ENCODE measurements at regions not wholly inside any gene's neighbourhood (a gene's known extent, or its start where the extent isn't known, plus 50 kb on each side); places are given as distances from the start of the nearest gene placed in this dataset.

DNA sequence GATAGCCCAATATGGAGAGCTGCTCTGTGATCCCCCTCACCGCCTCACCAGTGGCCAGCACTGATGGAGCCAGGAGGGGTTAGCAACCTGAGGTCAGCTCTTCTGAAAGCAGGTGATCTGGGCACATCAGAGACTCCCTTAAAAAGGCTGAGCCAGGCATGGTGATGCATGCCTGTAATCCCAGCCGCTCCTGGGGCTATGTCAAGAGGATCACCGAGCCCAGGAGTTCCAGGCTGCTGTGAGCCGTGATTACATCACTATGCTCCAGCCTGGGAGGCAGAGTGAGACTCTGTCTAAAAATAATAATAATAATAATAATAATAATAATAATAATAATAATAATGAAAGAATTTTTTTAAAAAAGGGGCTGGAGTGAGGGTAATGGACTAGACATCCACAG is 66.6 kb upstream of the HRH2 start:
- H3K27ac ChIP-seq (ENCODE audit: low read length) = no peak overlapping the region
- no peaks in the 10 kb centered on the region for H3K27me3 ChIP-seq (replicated peaks in 1 of 2; ENCODE audit: control insufficient read depth in 2 of 2, extremely low read depth in 1 of 2, insufficient read depth in 2 of 2, low read length in 1 of 2)
- Mint-ChIP-seq H3K36me3 (no peaks in the 10 kb centered on the region), H3K27me3 (peaks cover 0 to 4% of the 10 kb centered on the region in 2 donors), H3K9me3 (peaks cover 0 to 10% (median 8%) of the 10 kb centered on the region in 3 donors), H3K27ac (no peak overlapping the region), H3K4me1 (peaks cover 0 to 7% (median 3%) of the 10 kb centered on the region in 3 donors), H3K4me3 (no peak overlapping the region)
- ChIA-PET CTCF (no interaction called here), POLR2A (no interaction called here)
- H3K4me3 ChIP-seq (ENCODE audit: control insufficient read depth in 1 of 2, extremely low read depth in 1 of 2, low read length in 1 of 2) = no peak overlapping the region
- no peaks in the 10 kb centered on the region for H3K9me3 ChIP-seq
- DNase-seq (no peak), ATAC-seq (replicated peaks in 1 of 4) (no peak)
- no peaks in the 10 kb centered on the region for H3K4me1 ChIP-seq (ENCODE audit: control insufficient read depth in 1 of 2, extremely low read depth in 1 of 2, insufficient read depth in 2 of 2, low read length in 2 of 2)
- 90% methylated on average over 2 of the region's 4 CpGs for WGBS (ENCODE audit: insufficient coverage)
- H3K36me3 ChIP-seq (ENCODE audit: control insufficient read depth in 2 of 2, extremely low read depth in 1 of 2, insufficient read depth in 1 of 2, low read length in 1 of 2) = no peaks in the 10 kb centered on the region

DNA sequence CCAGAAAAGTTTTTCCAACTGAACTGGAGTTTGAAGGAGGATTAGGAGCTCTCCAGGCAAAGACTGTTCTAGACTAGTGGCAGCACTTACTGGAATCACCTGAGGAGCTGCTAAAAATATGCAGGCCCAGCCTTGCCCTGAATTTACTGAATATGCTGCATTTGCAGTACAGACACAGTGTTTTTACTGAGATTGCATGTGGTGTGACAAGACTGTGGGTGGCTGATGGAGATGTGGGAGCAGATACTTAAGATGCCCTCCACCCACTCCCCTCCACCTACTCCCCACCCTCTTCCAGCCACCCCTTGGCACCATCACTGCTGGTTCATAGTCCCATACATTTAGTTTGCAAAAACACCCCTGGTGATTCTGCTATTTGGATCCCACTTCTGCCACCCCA is 64.1 kb upstream of the HRH2 start:
- POLR2A ChIA-PET = no interaction called here
- ATAC-seq (replicated peaks in 1 of 4) = no peak
- H3K27me3 ChIP-seq (replicated peaks in 1 of 2; ENCODE audit: control insufficient read depth in 2 of 2, extremely low read depth in 1 of 2, insufficient read depth in 2 of 2, low read length in 1 of 2) = peaks cover 0 to 5% of the 10 kb centered on the region in 2 experiments

DNA sequence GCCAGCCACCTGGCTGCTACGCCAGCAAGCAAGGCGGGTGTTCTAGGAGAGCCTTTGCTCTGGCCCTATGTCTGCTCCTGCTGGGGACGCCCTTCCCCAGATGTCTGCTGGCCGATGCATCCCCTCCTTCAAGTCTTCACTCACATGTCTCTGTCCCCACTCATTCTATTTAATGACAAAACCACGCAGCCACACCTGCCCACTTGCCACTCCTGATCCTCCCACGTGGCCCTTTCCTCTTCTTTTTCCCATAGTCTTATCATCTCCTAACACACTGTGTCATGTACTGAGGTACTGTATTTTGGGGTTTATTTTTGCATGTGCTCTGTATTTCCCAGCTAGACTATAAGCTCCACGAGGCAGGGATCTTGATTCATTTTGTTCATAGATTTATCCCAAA is 62.0 kb upstream of the HRH2 start:
- Histone ChIP-seq H3K4me3 (ENCODE audit: control insufficient read depth in 1 of 2, extremely low read depth in 1 of 2, low read length in 1 of 2) (no peak overlapping the region), H3K36me3 (ENCODE audit: control insufficient read depth in 2 of 2, extremely low read depth in 1 of 2, insufficient read depth in 1 of 2, low read length in 1 of 2) (no peaks in the 10 kb centered on the region), H3K27ac (ENCODE audit: low read length) (no peak overlapping the region), H3K9me3 (no peaks in the 10 kb centered on the region), H3K27me3 (replicated peaks in 1 of 2; ENCODE audit: control insufficient read depth in 2 of 2, extremely low read depth in 1 of 2, insufficient read depth in 2 of 2, low read length in 1 of 2) (peaks cover 0 to 5% of the 10 kb centered on the region in 2 experiments), H3K4me1 (ENCODE audit: control insufficient read depth in 1 of 2, extremely low read depth in 1 of 2, insufficient read depth in 2 of 2, low read length in 2 of 2) (no peaks in the 10 kb centered on the region)
- Mint-ChIP-seq H3K4me1 (no peaks in the 10 kb centered on the region), H3K9me3 (peaks cover 0 to 6% (median 5%) of the 10 kb centered on the region in 3 donors), H3K4me3 (no peak overlapping the region), H3K27ac (no peak overlapping the region), H3K27me3 (peaks cover 0 to 11% of the 10 kb centered on the region in 2 donors), H3K36me3 (no peaks in the 10 kb centered on the region)
- no peak for DNase-seq
- ChIA-PET CTCF (interaction anchor here in 1 of 2 donors (0.6 kb wide), 1 partner anchor 10 kb away, joined by 4 read pairs; no protein-coding TSS in a partner anchor), POLR2A (no interaction called here)
- 83% methylated on average over 4 of the region's 7 CpGs for WGBS (ENCODE audit: insufficient coverage)
- no peak for ATAC-seq (replicated peaks in 1 of 4)

More for the DNA sequence above, 64.1 kb upstream of the HRH2 start:
- Mint-ChIP-seq H3K4me1 (peaks cover 0 to 7% (median 3%) of the 10 kb centered on the region in 3 donors), H3K9me3 (peaks cover 0 to 6% (median 5%) of the 10 kb centered on the region in 3 donors), H3K27ac (no peak overlapping the region), H3K27me3 (peaks cover 0 to 10% of the 10 kb centered on the region in 2 donors), H3K36me3 (no peaks in the 10 kb centered on the region), H3K4me3 (no peak overlapping the region)
- Histone ChIP-seq H3K4me3 (ENCODE audit: control insufficient read depth in 1 of 2, extremely low read depth in 1 of 2, low read length in 1 of 2) (no peak overlapping the region), H3K27ac (ENCODE audit: low read length) (no peak overlapping the region), H3K36me3 (ENCODE audit: control insufficient read depth in 2 of 2, extremely low read depth in 1 of 2, insufficient read depth in 1 of 2, low read length in 1 of 2) (no peaks in the 10 kb centered on the region), H3K9me3 (no peaks in the 10 kb centered on the region), H3K4me1 (ENCODE audit: control insufficient read depth in 1 of 2, extremely low read depth in 1 of 2, insufficient read depth in 2 of 2, low read length in 2 of 2) (no peaks in the 10 kb centered on the region)
- CTCF ChIA-PET = no interaction called here
- no peak for DNase-seq

DNA sequence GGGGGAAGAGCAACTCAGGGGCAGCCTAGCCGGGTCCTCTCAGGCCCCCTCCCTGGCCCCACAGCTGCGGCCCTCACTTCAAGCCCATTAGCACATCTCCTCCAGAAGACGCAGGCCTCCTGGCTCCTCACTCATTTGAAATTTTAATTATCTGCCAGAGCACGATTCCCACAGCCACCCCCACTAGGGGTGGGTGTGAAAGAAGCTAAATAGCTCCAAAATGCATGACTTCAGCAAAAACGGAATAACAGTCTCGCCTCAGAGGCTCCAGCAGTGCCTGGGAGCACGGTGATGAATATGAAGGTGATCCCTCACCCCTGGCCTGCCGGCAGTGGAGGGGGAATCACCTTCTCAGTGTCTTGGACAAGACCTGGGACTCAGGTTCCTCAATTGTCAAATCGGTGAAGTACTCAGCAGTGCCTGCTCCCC is 61.1 kb upstream of the HRH2 start:
- CTCF ChIA-PET = interaction anchor here in 1 of 2 donors (0.6 kb wide), 1 partner anchor 898 kb away, joined by 3 read pairs; no protein-coding TSS in a partner anchor
- ATAC-seq (replicated peaks in 1 of 4) = no peak
- peaks cover 0 to 11% of the 10 kb centered on the region in 2 donors for H3K27me3 Mint-ChIP-seq

DNA sequence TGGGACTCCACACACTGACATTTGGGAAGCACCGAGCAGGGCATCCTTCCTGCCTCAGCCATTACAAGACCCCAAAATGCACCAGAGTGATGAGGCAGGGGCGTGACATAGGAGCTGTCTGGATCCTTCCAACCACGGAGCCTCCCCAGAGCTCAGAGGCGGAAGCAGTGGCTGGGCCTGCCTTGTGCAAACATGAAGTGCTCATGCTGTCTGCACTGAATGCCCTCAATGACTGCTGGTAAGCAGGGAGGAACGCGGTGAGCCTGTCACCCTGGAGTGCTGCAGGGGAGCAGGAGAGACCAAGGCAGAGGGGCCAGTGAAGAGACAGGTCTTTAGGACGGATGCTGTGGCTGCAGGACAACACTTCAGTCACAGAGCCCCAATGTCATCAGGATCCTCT is 60.2 kb upstream of the HRH2 start:
- no peak overlapping the region for H3K4me3 Mint-ChIP-seq
- peaks cover 0 to 6% (median 5%) of the 10 kb centered on the region in 3 donors for H3K9me3 Mint-ChIP-seq
- Histone ChIP-seq H3K27me3 (replicated peaks in 1 of 2; ENCODE audit: control insufficient read depth in 2 of 2, extremely low read depth in 1 of 2, insufficient read depth in 2 of 2, low read length in 1 of 2) (peaks cover 0 to 5% of the 10 kb centered on the region in 2 experiments), H3K27ac (ENCODE audit: low read length) (no peak overlapping the region), H3K36me3 (ENCODE audit: control insufficient read depth in 2 of 2, extremely low read depth in 1 of 2, insufficient read depth in 1 of 2, low read length in 1 of 2) (no peaks in the 10 kb centered on the region), H3K9me3 (no peaks in the 10 kb centered on the region), H3K4me3 (ENCODE audit: control insufficient read depth in 1 of 2, extremely low read depth in 1 of 2, low read length in 1 of 2) (no peak overlapping the region), H3K4me1 (ENCODE audit: control insufficient read depth in 1 of 2, extremely low read depth in 1 of 2, insufficient read depth in 2 of 2, low read length in 2 of 2) (no peaks in the 10 kb centered on the region)
- CTCF ChIA-PET = no interaction called here
- WGBS (ENCODE audit: insufficient coverage) = 79% methylated on average over 6 of the region's 7 CpGs
- H3K4me1 Mint-ChIP-seq = no peaks in the 10 kb centered on the region
- no peak for ATAC-seq (replicated peaks in 1 of 4)
- H3K27me3 Mint-ChIP-seq = peaks cover 0 to 13% of the 10 kb centered on the region in 2 donors
- no peaks in the 10 kb centered on the region for H3K36me3 Mint-ChIP-seq
- POLR2A ChIA-PET = no interaction called here
- no peak overlapping the region for H3K27ac Mint-ChIP-seq
- DNase-seq = no peak

More for the DNA sequence above, 61.1 kb upstream of the HRH2 start:
- DNase-seq = no peak
- Mint-ChIP-seq H3K4me3 (no peak overlapping the region), H3K9me3 (peaks cover 0 to 6% (median 5%) of the 10 kb centered on the region in 3 donors), H3K27ac (no peak overlapping the region), H3K4me1 (no peaks in the 10 kb centered on the region), H3K36me3 (no peaks in the 10 kb centered on the region)
- POLR2A ChIA-PET = no interaction called here
- Histone ChIP-seq H3K27me3 (replicated peaks in 1 of 2; ENCODE audit: control insufficient read depth in 2 of 2, extremely low read depth in 1 of 2, insufficient read depth in 2 of 2, low read length in 1 of 2) (peaks cover 0 to 5% of the 10 kb centered on the region in 2 experiments), H3K4me3 (ENCODE audit: control insufficient read depth in 1 of 2, extremely low read depth in 1 of 2, low read length in 1 of 2) (no peak overlapping the region), H3K9me3 (no peaks in the 10 kb centered on the region), H3K36me3 (ENCODE audit: control insufficient read depth in 2 of 2, extremely low read depth in 1 of 2, insufficient read depth in 1 of 2, low read length in 1 of 2) (no peaks in the 10 kb centered on the region), H3K27ac (ENCODE audit: low read length) (no peak overlapping the region), H3K4me1 (ENCODE audit: control insufficient read depth in 1 of 2, extremely low read depth in 1 of 2, insufficient read depth in 2 of 2, low read length in 2 of 2) (no peaks in the 10 kb centered on the region)
- 81% methylated on average over 4 of the region's 9 CpGs for WGBS (ENCODE audit: insufficient coverage)

DNA sequence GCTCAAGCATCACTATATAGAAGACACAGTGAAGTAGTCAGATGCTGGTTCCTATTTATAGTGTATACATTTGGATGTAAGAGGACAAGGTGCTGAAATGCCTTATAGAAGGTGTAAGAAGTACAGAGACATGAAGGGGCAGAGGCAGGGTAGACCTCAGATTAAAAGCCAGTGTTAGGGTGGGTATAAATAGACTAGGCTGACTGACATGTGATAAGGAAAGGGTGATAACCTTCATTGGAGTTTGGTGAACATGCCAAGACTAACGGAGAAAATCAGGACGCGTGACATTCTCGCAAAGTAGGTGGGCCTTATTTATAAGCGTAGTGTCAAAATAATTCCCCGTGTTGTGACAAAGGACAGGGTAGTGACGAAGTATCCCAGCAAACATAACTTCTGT is 59.1 kb upstream of the HRH2 start:
- Histone ChIP-seq H3K27me3 (replicated peaks in 1 of 2; ENCODE audit: control insufficient read depth in 2 of 2, extremely low read depth in 1 of 2, insufficient read depth in 2 of 2, low read length in 1 of 2) (peaks cover 0 to 5% of the 10 kb centered on the region in 2 experiments), H3K9me3 (no peaks in the 10 kb centered on the region), H3K27ac (ENCODE audit: low read length) (no peak overlapping the region), H3K4me1 (ENCODE audit: control insufficient read depth in 1 of 2, extremely low read depth in 1 of 2, insufficient read depth in 2 of 2, low read length in 2 of 2) (no peaks in the 10 kb centered on the region), H3K36me3 (ENCODE audit: control insufficient read depth in 2 of 2, extremely low read depth in 1 of 2, insufficient read depth in 1 of 2, low read length in 1 of 2) (no peaks in the 10 kb centered on the region), H3K4me3 (ENCODE audit: control insufficient read depth in 1 of 2, extremely low read depth in 1 of 2, low read length in 1 of 2) (no peak overlapping the region)
- Mint-ChIP-seq H3K36me3 (no peaks in the 10 kb centered on the region), H3K27ac (no peak overlapping the region), H3K27me3 (peaks cover 0 to 18% of the 10 kb centered on the region in 2 donors), H3K4me1 (no peaks in the 10 kb centered on the region), H3K9me3 (peaks cover 0 to 6% (median 5%) of the 10 kb centered on the region in 3 donors), H3K4me3 (no peak overlapping the region)
- no peak for ATAC-seq (replicated peaks in 1 of 4)
- no peak for DNase-seq
- WGBS (ENCODE audit: insufficient coverage) = 100% methylated on average over 6 of the region's 7 CpGs
- POLR2A ChIA-PET = no interaction called here
- CTCF ChIA-PET = no interaction called here

DNA sequence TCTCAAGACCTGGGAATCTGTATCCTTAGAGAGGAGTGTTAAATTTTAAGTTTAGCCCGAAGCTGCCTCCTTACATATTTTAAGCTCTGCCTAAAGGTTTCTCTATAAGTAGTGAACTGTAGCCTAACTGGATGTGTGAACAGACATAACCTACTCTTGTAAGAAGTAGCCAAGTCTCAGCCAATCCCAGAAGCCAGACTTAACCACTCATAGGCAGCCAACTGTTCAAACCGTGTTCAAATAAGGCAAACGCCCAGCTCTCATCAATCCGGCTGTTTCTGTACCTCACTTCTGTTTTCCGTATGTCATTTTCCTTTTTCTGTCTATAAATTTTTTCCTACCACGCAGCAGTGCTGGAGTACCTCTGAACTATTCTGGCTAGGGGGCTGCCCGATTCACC is 58.7 kb upstream of the HRH2 start:
- ChIA-PET CTCF (no interaction called here), POLR2A (no interaction called here)
- peaks cover 0 to 5% of the 10 kb centered on the region in 2 experiments for H3K27me3 ChIP-seq (replicated peaks in 1 of 2; ENCODE audit: control insufficient read depth in 2 of 2, extremely low read depth in 1 of 2, insufficient read depth in 2 of 2, low read length in 1 of 2)
- no peak for ATAC-seq (replicated peaks in 1 of 4)
- H3K9me3 ChIP-seq = no peaks in the 10 kb centered on the region
- no peak overlapping the region for H3K27ac Mint-ChIP-seq
- peaks cover 0 to 4% (median 4%) of the 10 kb centered on the region in 3 donors for H3K9me3 Mint-ChIP-seq
- no peaks in the 10 kb centered on the region for H3K4me1 Mint-ChIP-seq
- no peak overlapping the region for H3K4me3 Mint-ChIP-seq
- no peaks in the 10 kb centered on the region for H3K4me1 ChIP-seq (ENCODE audit: control insufficient read depth in 1 of 2, extremely low read depth in 1 of 2, insufficient read depth in 2 of 2, low read length in 2 of 2)
- H3K36me3 Mint-ChIP-seq = no peaks in the 10 kb centered on the region
- DNase-seq = no peak
- no peak overlapping the region for H3K4me3 ChIP-seq (ENCODE audit: control insufficient read depth in 1 of 2, extremely low read depth in 1 of 2, low read length in 1 of 2)
- H3K36me3 ChIP-seq (ENCODE audit: control insufficient read depth in 2 of 2, extremely low read depth in 1 of 2, insufficient read depth in 1 of 2, low read length in 1 of 2) = no peaks in the 10 kb centered on the region
- no peak overlapping the region for H3K27ac ChIP-seq (ENCODE audit: low read length)
- 54% methylated on average over 3 of the region's 7 CpGs for WGBS (ENCODE audit: insufficient coverage)
- H3K27me3 Mint-ChIP-seq = peaks cover 0 to 18% of the 10 kb centered on the region in 2 donors

Data from T-cell (primary cell).